A673 (cell line): ENCODE measurements at regions not wholly inside any gene's neighbourhood (a gene's known extent, or its start where the extent isn't known, plus 50 kb on each side); places are given as distances from the start of the nearest gene placed in this dataset.

Source experiments
- BruUV-seq: library from RNA; stranded (reverse); fragments of 400-500 nt; replicated peaks from 2 replicates; lab custom pipeline; 2021; lab: Mats Ljungman, UMichigan
- CTCF ChIA-PET: fragments of 300-600 bp; sonication (Branson Sonifier 250); formaldehyde crosslinking; loops from one replicate; lab custom pipeline; 2022; ENCODE audit warnings: antibody characterized with exemption; lab: Charles Lee
- POLR2A ChIA-PET: fragments of 300-600 bp; sonication (Branson Sonifier 250); formaldehyde crosslinking; loops from one replicate; lab custom pipeline; 2022; ENCODE audit warnings: antibody characterized with exemption; ENCODE audit not compliant: low non-redundant PET; lab: Charles Lee
- DNase-seq: peaks from one replicate; pipeline ENCODE4 v3.0.0-alpha.2; 2015; ENCODE audit warnings: low spot score
- H3K27ac ChIP-seq: fragments of 200-600 bp; sonication (generic); 2 replicates; pipeline ENCODE4 v1.5.1; 2016; ENCODE audit warnings: mixed run types, low read depth, mild to moderate bottlenecking, mixed read lengths, antibody characterized with exemption, low read length; ENCODE audit not compliant: poor library complexity, severe bottlenecking
- H3K27me3 ChIP-seq: fragments of 200-600 bp; sonication (generic); replicated peaks from 2 replicates; pipeline ENCODE4 v1.6.1; 2017; ENCODE audit warnings: mixed run types, low read depth, mild to moderate bottlenecking, mixed read lengths, antibody characterized with exemption, low read length; ENCODE audit not compliant: insufficient read depth, poor library complexity
- H3K36me3 ChIP-seq: fragments of 200-600 bp; sonication (generic); 2 replicates; pipeline ENCODE4 v1.6.1; 2016; ENCODE audit warnings: mixed run types, mild to moderate bottlenecking, mixed read lengths, antibody characterized with exemption, low read length; ENCODE audit not compliant: insufficient read depth, poor library complexity, severe bottlenecking
- H3K4me1 ChIP-seq: fragments of 200-600 bp; sonication (generic); 2 replicates; pipeline ENCODE4 v1.6.1; 2017; ENCODE audit warnings: mixed run types, mild to moderate bottlenecking, mixed read lengths, antibody characterized with exemption, low read length; ENCODE audit not compliant: insufficient read depth, poor library complexity, severe bottlenecking
- H3K4me3 ChIP-seq: fragments of 200-600 bp; sonication (generic); 2 replicates; pipeline ENCODE4 v1.5.1; 2016; ENCODE audit warnings: low read depth, mixed run types, mild to moderate bottlenecking, mixed read lengths, low read length; ENCODE audit not compliant: poor library complexity, severe bottlenecking
- H3K9me3 ChIP-seq: fragments of 200-600 bp; sonication (generic); 2 replicates; pipeline ENCODE4 v1.6.1; 2016; ENCODE audit warnings: mixed run types, low read depth, mild to moderate bottlenecking, mixed read lengths, antibody characterized with exemption, low read length; ENCODE audit not compliant: poor library complexity, severe bottlenecking
- EZH2 ChIP-seq: fragments of 200-600 bp; sonication (generic); IDR thresholded peaks from 2 replicates; pipeline ENCODE4 v1.6.1; 2017; ENCODE audit warnings: borderline replicate concordance, low read depth, mild to moderate bottlenecking, mixed read lengths, antibody characterized with exemption, low read length; ENCODE audit not compliant: poor library complexity, severe bottlenecking
- intact Hi-C: fragments of 100-400 bp; cut with micrococcal nuclease; formaldehyde crosslinking; loops from one replicate; pipeline ENCODE4 v1.10.0; 2022; ENCODE audit not compliant: unreplicated experiment
- TF ChIP-seq, protein P1 (sequence below): fragments of 300-800, 200-600 bp; sonication (generic); conservative IDR thresholded peaks from 2 replicates; pipeline ENCODE4 v1.5.1; 2017; ENCODE audit warnings: low read depth, mild to moderate bottlenecking, antibody characterized with exemption, low read length, moderate library complexity, mixed read lengths

DNA sequence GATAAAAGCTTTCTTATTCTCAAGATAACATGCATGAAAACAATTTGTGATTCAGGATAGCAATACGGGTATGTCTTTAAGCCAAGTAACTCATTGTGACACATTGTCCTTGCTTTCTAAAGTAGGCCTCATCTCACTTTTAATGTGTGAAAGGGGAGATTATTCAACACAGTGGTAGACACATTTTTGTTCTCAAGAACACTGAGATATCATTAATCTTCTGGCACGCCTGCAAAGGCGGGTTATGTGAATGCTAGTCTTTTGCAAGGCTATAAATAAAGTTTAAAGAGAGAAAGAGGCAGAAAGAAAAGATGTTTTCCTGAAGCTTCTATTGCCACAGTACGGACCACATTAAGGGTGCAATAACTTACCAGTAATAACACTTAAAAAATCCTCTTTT, 181.8 kb upstream of the MEF2C start:
- Histone ChIP-seq H3K36me3 (no peaks in the 10 kb centered on the region), H3K9me3 (no peaks in the 10 kb centered on the region), H3K27ac (no peak overlapping the region), H3K4me1 (no peaks in the 10 kb centered on the region), H3K4me3 (no peak overlapping the region), H3K27me3 (no peaks in the 10 kb centered on the region)
- no TSS peak for BruUV-seq
- intact Hi-C loops: no loop called here
- CTCF ChIA-PET: no interaction called here
- no peak for DNase-seq
- POLR2A ChIA-PET: no interaction called here
- TF ChIP-seq, protein P1, sequence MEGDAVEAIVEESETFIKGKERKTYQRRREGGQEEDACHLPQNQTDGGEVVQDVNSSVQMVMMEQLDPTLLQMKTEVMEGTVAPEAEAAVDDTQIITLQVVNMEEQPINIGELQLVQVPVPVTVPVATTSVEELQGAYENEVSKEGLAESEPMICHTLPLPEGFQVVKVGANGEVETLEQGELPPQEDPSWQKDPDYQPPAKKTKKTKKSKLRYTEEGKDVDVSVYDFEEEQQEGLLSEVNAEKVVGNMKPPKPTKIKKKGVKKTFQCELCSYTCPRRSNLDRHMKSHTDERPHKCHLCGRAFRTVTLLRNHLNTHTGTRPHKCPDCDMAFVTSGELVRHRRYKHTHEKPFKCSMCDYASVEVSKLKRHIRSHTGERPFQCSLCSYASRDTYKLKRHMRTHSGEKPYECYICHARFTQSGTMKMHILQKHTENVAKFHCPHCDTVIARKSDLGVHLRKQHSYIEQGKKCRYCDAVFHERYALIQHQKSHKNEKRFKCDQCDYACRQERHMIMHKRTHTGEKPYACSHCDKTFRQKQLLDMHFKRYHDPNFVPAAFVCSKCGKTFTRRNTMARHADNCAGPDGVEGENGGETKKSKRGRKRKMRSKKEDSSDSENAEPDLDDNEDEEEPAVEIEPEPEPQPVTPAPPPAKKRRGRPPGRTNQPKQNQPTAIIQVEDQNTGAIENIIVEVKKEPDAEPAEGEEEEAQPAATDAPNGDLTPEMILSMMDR: no peak
- no peak for TF ChIP-seq EZH2

DNA sequence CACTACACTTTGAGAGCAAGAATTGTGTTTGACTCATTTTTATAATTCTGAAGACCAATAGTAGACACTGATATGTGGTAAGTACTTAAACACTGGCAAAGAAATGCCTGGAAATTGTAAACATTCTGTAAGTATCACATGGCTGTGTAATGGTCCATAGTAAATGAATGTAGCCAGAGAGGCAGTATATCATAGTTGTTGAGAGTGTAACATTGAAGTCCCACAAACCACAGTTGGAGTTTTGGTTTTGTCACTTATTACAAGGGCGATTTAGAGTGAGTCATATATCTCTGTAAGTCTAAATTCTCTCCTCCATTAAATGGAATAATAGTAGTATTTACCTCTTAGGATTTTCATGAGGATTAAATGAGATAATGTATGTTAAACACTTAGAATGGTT, 181.1 kb upstream of the MEF2C start:
- H3K27me3 ChIP-seq: no peaks in the 10 kb centered on the region
- DNase-seq: no peak
- no TSS peak for BruUV-seq
- no peaks in the 10 kb centered on the region for H3K36me3 ChIP-seq
- no peaks in the 10 kb centered on the region for H3K4me1 ChIP-seq
- no peak overlapping the region for H3K27ac ChIP-seq
- H3K4me3 ChIP-seq: no peak overlapping the region
- intact Hi-C loops: no loop called here
- no peaks in the 10 kb centered on the region for H3K9me3 ChIP-seq
- CTCF ChIA-PET: no interaction called here
- TF ChIP-seq, protein P1: no peak
- TF ChIP-seq EZH2: no peak
- POLR2A ChIA-PET: no interaction called here

DNA sequence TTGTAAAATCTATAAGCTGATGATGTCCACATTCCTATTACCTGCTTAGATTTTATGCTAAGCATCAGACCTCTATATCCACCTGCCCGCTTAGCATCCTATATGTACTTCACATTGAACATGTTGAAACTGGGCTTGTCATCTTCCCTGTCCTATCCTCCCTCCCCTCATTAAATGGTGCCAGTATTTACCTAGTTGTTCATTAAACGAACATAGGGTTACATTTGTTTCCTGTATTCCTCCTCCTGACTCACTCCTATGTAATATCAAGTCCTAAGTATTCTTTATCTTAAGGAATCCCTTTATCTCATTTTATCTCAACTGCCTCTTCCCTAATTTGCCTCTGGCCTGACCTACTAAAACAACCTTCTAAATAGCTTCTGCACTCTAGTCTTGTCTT, 177.8 kb upstream of the MEF2C start:
- H3K27me3 ChIP-seq: no peaks in the 10 kb centered on the region
- no peak for DNase-seq
- intact Hi-C loops: no loop called here

More for the DNA sequence above, 177.8 kb upstream of the MEF2C start:
- Histone ChIP-seq H3K9me3 (no peaks in the 10 kb centered on the region), H3K27ac (no peak overlapping the region), H3K4me3 (no peak overlapping the region), H3K4me1 (no peaks in the 10 kb centered on the region), H3K36me3 (no peaks in the 10 kb centered on the region)
- ChIA-PET POLR2A (no interaction called here), CTCF (no interaction called here)
- BruUV-seq: no TSS peak
- TF ChIP-seq, protein P1: no peak
